Right hindlimb (tissue), 1 donor: ENCODE measurements at regions not wholly inside any gene's neighbourhood (a gene's known extent, or its start where the extent isn't known, plus 50 kb on each side); places are given as distances from the start of the nearest gene placed in this dataset.

ENCODE experiments used
- DNase-seq: peaks from one replicate; pipeline ENCODE4 v3.0.0-alpha.2; 2018

DNA sequence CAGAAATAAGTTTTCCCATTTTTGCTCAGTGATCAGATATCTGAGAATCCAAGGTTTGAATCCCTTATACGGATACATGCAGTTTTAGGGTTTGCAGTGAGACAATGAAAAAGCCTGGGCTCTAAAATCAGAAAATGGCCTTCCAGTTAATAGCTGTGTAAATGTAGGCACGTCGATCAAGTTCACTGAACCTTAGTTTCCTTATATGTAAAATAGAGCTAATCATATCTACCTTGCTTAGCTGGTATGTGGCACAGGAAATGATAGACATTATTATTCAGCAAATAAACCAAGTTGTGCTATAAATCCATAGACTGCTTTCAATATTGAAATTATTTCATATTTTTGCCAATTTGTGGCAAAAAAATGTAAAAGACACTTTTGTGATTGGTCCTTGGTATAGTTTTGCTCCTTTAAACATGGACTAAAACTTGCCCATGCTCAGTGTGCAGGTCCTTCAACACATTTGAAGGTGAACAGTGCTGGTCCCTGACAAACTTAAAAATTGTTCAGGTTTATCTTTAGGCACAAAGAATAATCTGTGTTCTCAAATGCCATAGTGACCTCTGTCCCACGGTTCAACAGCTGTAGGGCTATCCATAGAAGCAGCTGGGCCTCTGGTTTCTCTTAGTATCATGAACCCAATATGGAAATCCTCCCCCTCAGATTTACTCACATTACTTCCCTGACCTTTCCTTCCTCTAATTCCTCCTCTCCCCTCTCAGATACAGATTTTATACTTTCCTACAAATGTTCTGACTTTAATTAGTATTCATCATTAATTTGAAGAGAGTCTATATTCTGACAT lies 51.0 kb downstream of the CCDC54 start:
- DNase-seq = no peak

DNA sequence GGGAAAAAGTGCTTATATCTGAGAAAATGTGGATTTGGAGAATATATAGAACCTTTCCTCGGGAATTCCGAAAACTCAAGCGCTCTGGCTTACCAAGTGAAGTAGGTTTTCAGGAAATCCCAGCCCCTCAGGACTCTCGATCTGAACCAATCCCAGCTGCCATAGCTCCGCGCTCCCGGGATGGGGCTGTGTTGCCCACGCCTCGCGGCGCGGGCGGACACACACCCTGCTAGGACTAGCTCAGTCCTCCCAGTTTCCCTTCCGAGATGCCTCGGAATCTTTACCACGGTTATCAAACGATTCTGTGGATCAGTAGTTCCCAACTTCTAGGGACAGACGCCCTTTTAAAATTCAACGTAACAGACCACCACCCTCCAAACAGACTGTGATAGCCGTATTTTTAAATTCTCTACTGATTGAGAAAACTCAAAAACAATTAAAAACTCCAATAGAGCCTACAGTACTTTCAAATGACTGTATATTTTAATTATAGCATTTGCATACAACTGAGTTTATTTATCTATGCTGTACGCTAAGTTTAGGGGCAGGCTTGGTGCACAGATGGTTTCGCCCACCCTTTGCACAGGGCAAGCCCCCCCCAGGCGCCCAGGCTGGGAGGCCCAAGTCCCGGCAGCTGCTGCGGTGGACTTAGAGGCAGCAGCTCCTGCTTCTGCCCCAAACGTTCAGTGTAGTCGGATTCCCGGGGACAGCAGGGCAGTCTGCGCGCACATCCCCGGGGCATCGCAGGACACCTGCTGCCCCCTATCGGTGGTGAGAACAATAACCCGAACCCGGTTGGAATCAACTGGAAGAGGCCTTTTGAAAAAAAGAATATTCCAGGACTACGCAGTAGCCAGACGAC lies 52.3 kb downstream of the CCDC54 start:
- peak; percentile 80 for DNase-seq

DNA sequence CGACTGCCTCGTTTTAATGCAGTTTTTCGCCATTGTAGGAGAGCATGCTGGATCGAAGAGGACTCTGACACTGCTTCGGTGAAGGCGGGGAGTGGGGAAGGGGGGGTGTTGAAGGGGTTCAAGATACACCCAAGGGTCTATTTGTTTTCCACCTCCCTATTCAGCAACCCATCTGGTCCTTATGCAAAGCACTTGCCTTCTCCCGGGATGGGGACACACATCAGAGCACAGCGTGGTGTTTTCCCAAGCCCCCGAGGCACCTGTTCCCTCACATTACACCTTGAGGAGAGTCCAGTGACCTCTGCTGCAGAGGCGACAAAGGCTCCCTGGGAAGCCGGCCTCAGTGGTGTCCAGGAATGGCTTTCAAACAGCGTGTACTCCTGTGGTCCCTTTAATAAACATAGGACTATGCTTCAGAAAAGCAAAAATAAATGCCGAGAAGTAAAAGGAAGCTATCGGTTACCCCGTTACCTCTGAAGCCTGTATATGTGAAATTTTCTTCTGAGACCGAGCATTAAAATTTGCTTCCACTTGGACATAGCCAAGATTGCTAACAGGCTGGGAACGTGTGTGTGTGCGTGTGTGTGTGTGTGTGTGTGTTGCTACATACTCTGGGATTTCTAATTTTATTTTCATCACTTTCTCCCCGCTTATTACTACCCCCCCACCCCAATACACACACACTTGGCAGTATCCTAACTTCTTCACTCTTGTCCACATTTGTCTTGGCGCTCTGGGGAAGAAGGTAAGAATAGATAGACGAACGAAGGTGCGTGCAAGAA lies 53.2 kb downstream of the CCDC54 start:
- DNase-seq = no peak

- DNase-seq = peak; percentile 56
Measured at GRCh38 chr3:107430996-107431245, 53.7 kb downstream of the CCDC54 start.

DNA sequence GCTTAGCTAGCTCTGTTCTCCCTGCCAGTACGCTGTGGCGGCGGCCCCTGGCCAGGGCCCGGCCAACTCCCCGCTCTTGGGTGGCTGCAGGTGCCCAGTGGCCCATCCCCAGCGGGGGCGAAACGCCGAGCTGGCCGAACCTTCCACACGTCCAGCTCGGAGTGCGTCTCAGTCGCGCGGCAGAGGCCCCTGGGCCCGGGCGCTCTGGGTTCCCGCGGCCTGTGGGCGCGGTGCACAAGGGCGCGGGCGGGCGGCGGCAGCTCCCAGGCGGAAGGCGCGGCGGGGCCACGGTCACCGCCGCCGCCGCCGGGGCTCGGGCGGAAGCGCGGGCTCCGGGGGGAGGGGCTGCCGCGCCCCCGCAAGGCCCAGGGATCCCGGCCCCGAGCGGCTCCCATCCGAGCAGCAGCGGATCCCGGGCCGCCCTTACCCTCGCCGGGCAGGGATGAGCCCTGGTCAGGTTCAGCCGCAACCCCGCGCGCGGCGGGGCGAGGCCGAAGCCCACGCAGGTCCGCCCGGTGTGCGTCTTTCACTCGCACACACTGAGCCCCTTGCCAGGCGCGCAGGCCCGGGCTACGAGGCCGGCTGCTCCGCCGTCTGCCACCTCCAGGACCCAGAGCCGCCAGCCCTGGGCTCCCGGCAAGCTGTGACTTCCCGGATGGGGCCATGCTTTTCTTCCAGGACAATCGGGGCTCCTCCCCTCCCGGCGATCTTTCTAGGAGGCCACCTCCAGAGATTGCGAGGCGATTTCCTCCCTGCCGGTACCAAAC lies 54.2 kb downstream of the CCDC54 start:
- DNase-seq = peak; percentile 80

DNA sequence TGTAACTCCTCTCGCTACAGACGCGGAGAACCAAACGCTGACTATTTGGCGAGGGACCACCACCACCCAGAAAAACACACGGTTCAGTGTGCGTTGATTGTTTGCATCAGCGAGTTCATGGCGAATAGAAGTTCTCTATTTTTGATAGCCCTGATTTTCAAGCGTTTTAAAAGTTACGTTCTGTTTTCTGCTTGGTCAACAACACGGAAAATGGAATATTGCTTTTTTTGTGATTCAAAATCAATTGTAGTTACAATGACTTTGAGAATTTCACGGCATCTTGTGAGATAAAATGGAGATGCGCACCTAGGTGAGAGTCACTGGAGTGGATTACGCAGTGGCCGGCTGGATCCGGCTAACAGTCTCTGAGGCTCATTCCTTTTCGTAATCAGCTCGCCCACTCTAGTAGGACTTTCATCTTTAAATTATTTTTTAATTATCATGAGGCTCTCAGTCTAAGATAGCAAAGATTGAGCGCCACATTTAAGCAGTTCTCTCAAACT lies 54.8 kb downstream of the CCDC54 start:
- no peak for DNase-seq

- no peak for DNase-seq
Measured at GRCh38 chr3:107432646-107433045, 55.4 kb downstream of the CCDC54 start.

- no peak for DNase-seq
Measured at GRCh38 chr3:107436029-107436428, 58.8 kb downstream of the CCDC54 start.

DNA sequence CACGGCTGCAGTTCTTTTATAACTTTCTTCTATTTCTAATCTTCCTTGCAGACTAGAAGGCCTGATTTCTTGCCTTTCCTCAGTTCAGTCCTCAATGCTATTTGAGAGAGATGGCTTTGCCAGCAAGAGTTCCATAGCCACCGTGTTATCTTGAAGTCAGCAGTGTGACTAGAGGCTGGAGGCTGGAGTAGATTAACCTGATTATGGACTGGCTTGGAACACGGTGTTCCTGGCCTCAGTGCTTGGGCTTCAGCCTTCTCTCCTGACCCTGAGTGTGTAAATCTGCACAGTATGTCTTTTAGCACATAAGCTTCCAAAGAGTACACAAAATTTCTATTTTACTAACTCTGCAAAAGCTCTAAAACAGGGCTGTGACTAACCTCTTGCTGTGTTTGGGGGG lies 61.4 kb downstream of the CCDC54 start:
- no peak for DNase-seq

DNA sequence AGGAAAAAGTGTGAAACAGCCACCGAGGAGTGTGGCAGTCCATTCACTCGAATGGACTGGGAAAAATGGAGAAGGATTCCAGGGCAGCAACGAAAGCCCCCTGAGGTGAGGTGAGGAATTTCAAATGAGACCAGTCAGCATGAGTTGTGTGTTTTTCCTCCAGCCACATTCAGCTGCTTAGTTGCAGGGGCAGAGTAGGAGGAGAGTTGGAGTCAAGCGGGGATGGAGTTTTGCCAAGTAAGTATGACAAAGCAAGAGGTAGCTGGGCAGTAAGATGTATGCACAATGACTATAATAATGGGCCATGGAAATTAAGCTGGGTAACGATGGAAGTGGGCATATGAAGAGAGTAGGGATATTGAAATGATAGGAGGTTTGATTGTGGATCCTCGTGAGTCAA lies 64.4 kb downstream of the CCDC54 start:
- no peak for DNase-seq

DNA sequence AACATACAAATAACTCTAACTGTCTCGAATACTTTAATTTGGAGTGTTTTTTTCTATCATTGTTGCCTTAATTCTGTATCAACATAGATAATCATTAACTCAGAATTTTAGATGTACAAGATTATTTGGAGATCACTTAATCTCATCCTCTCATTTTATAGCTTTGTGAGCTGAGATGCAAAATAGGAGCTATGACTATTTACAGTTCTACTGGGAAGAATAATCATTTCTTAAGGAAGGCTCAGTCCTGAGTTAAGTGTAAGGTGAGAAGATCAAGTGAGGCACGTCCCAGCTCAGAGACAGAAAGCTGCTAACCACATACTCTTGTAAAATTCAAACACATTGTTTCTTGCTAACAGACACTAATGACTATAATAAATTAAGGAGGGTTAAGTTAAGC lies 66.2 kb downstream of the CCDC54 start:
- no peak for DNase-seq

- no peak for DNase-seq
Measured at GRCh38 chr3:107446706-107447105, 69.5 kb downstream of the CCDC54 start.

DNA sequence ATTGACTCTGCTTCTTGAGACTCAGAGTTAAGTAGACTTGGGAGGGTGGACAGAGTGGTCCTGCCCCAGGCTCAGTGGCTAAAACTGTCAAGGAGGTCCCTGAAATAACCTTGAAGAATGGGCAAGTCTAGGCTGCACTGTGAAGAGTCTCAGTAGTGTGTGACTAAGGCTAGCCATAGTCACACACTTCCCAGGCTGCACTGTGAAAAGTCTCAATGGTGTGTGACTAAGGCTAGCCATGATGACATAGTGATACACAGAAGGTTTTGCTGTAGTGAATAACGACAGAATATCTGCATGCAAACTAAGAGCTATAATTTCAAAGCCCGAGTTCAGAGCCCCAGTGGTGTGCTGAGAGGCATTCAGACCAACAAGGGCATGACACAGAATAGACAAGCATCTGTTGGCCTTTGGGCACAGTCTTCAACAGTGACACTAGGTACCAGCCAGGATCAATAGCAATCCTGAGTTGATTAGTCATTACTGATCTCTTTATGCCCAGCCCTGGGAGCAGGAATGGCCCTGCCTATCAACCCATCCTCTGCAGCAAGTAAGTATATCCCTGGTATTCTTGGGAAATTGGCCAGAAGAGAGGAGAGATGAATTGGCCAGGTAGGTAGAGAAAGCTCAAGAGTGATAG lies 72.4 kb upstream of the BBX start:
- DNase-seq = no peak

DNA sequence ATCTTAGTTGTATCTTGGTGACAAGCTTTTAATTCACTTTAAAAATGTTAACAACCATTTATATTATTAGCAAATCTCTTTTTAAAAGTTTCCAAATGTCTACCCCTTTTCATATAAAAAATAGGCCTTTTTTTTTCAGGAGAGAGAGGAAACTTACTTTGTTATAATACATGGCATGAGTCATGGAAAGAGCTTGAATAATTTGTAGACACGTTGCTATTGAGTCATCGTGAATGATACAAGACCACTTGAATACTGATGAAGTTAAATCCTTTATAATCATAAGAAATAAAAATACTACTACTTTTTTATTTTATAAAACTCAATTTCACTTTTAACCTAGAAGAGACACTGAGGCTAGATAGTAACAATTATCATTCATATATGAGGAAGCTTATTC lies 70.3 kb upstream of the BBX start:
- no peak for DNase-seq

- DNase-seq = no peak
Measured at GRCh38 chr3:107453504-107453903, 69.3 kb upstream of the BBX start.

- no peak for DNase-seq
Measured at GRCh38 chr3:107455621-107456020, 67.1 kb upstream of the BBX start.

GRCh38 chr3:107456501-107456900 lies 66.3 kb upstream of the BBX start:
- no peak for DNase-seq

DNA sequence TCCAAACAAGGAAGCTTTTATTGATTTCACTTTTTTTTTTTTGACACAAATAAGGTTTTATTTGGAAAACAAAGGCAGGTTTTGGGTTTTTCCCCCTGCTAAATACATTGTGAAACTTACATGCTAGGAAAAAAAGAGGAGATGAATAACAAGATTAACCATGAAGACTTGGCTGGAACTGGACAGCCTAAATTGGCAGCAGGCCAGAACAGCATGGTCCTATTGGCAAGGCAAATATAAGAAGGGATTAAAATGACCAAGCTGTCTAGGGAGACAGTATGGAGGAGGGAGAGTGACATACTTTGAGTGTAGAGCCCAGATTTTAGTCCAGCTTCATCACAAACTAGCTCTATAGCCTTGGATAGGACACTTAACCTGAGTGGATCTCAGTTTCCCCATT lies 63.9 kb upstream of the BBX start:
- no peak for DNase-seq

- DNase-seq = no peak
Measured at GRCh38 chr3:107461721-107462120, 61.0 kb upstream of the BBX start.

DNA sequence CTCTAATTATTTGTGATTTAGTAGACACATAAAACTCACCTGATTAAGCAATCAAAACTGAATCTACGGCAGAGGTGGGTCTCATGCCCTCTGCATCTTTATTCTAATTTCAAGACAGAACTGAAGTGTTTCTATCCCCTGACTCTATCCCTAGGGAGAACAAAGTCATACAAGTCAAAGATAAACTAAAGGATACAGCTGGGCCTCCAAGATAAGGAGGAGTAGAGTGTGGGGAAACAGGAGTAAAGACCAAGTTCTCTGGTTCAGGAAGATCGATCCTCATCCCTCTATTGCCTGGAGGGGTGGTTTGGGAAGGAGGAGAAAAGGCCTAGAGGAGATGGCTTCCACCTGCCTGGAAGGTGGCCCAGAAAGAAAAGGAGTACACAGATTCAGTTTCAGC lies 58.7 kb upstream of the BBX start:
- no peak for DNase-seq

- DNase-seq = no peak
Measured at GRCh38 chr3:107465064-107465631, 57.6 kb upstream of the BBX start.

GRCh38 chr3:107468782-107469181 lies 54.0 kb upstream of the BBX start:
- DNase-seq = no peak
